ENCODE measurements at regions not wholly inside any gene's neighbourhood (a gene's known extent, or its start where the extent isn't known, plus 50 kb on each side); places are given as distances from the start of the nearest gene placed in this dataset.

- DNase-seq (ENCODE audit: low read depth in 3 of 3): no peak
Observed at GRCh38 chr1:14301704-14302024, 296.8 kb upstream of the KAZN start.

- no peak for DNase-seq (ENCODE audit: low read depth in 3 of 3)
Observed at GRCh38 chr1:14302025-14302424, 296.5 kb upstream of the KAZN start.

- no peak for DNase-seq (ENCODE audit: low read depth in 3 of 3)
Observed at GRCh38 chr1:14303011-14303410, 295.5 kb upstream of the KAZN start.

GRCh38 chr1:14304381-14304865, 294.1 kb upstream of the KAZN start:
- DNase-seq (ENCODE audit: low read depth in 3 of 3): no peak

GRCh38 chr1:14308460-14308859, 290.0 kb upstream of the KAZN start:
- DNase-seq (ENCODE audit: low read depth in 3 of 3): no peak

GRCh38 chr1:14309984-14310383, 288.5 kb upstream of the KAZN start:
- DNase-seq (ENCODE audit: low read depth in 3 of 3): no peak

- DNase-seq (ENCODE audit: low read depth in 3 of 3): no peak
Observed at GRCh38 chr1:14310476-14310875, 288.0 kb upstream of the KAZN start.

- DNase-seq (ENCODE audit: low read depth in 3 of 3): no peak
Observed at GRCh38 chr1:14313731-14314431, 284.6 kb upstream of the KAZN start.

GRCh38 chr1:14318830-14319229, 279.7 kb upstream of the KAZN start:
- no peak for DNase-seq (ENCODE audit: low read depth in 3 of 3)

GRCh38 chr1:14320518-14320917, 278.0 kb upstream of the KAZN start:
- DNase-seq (ENCODE audit: low read depth in 3 of 3): no peak

GRCh38 chr1:14320986-14321385, 277.5 kb upstream of the KAZN start:
- no peak for DNase-seq (ENCODE audit: low read depth in 3 of 3)

GRCh38 chr1:14321422-14321821, 277.1 kb upstream of the KAZN start:
- no peak for DNase-seq (ENCODE audit: low read depth in 3 of 3)

- DNase-seq (ENCODE audit: low read depth in 3 of 3): no peak
Observed at GRCh38 chr1:14323568-14324247, 274.8 kb upstream of the KAZN start.

GRCh38 chr1:14324248-14324630, 274.2 kb upstream of the KAZN start:
- DNase-seq (ENCODE audit: low read depth in 3 of 3): no peak

- no peak for DNase-seq (ENCODE audit: low read depth in 3 of 3)
Observed at GRCh38 chr1:14326857-14327256, 271.6 kb upstream of the KAZN start.

- no peak for DNase-seq (ENCODE audit: low read depth in 3 of 3)
Observed at GRCh38 chr1:14328685-14329084, 269.8 kb upstream of the KAZN start.

- no peak for DNase-seq (ENCODE audit: low read depth in 3 of 3)
Observed at GRCh38 chr1:14332158-14332557, 266.3 kb upstream of the KAZN start.

- DNase-seq (ENCODE audit: low read depth in 3 of 3): no peak
Observed at GRCh38 chr1:14334336-14335176, 263.9 kb upstream of the KAZN start.

- no peak for DNase-seq (ENCODE audit: low read depth in 3 of 3)
Observed at GRCh38 chr1:14338509-14338908, 260.0 kb upstream of the KAZN start.

GRCh38 chr1:14339288-14339687, 259.2 kb upstream of the KAZN start:
- no peak for DNase-seq (ENCODE audit: low read depth in 3 of 3)

- DNase-seq (ENCODE audit: low read depth in 3 of 3): no peak
Observed at GRCh38 chr1:14340002-14340785, 258.3 kb upstream of the KAZN start.

GRCh38 chr1:14341147-14341546, 257.3 kb upstream of the KAZN start:
- no peak for DNase-seq (ENCODE audit: low read depth in 3 of 3)

Data from stimulated activated CD4-positive, alpha-beta T cell treated with anti-CD3 and anti-CD28 coated beads, TNF-alpha, amount 100 ng/mL, for 4 hours (primary cell).